GM12891 (cell line): ENCODE measurements at regions not wholly inside any gene's neighbourhood (a gene's known extent, or its start where the extent isn't known, plus 50 kb on each side); places are given as distances from the start of the nearest gene placed in this dataset.

Source experiments
- POLR2A ChIP-seq: IDR thresholded peaks from 2 replicates; pipeline ENCODE4 v1.6.1; 2011; ENCODE audit warnings: low read depth, low read length, control low read depth
- POLR2AphosphoS5 ChIP-seq: IDR thresholded peaks from 2 replicates; pipeline ENCODE4 v1.6.1; 2011; ENCODE audit warnings: low read depth, low read length, control low read depth
- POU2F2 ChIP-seq: IDR thresholded peaks from 2 replicates; pipeline ENCODE4 v1.6.1; 2011; ENCODE audit warnings: low read depth, mild to moderate bottlenecking, control low read depth, low read length, moderate library complexity
- SPI1 ChIP-seq: IDR thresholded peaks from 2 replicates; pipeline ENCODE4 v1.6.1; 2011; ENCODE audit warnings: low read depth, low read length, control low read depth
- TAF1 ChIP-seq: IDR thresholded peaks from 2 replicates; pipeline ENCODE4 v1.6.1; 2011; ENCODE audit warnings: low read depth, low read length, control low read depth

GRCh38 chr13:107866941-107867623 is 348.3 kb downstream of the LIG4 start:
- TF ChIP-seq POLR2AphosphoS5 (no peak), POLR2A (no peak), TAF1 (no peak), SPI1 (no peak), POU2F2 (no peak)
